HS-5 (cell line): ENCODE measurements at regions not wholly inside any gene's neighbourhood (a gene's known extent, or its start where the extent isn't known, plus 50 kb on each side); places are given as distances from the start of the nearest gene placed in this dataset.

Experiments used
- DNase-seq: peaks from one replicate; pipeline ENCODE4 v3.0.0-alpha.2; 2012; ENCODE audit warnings: low read depth

DNA sequence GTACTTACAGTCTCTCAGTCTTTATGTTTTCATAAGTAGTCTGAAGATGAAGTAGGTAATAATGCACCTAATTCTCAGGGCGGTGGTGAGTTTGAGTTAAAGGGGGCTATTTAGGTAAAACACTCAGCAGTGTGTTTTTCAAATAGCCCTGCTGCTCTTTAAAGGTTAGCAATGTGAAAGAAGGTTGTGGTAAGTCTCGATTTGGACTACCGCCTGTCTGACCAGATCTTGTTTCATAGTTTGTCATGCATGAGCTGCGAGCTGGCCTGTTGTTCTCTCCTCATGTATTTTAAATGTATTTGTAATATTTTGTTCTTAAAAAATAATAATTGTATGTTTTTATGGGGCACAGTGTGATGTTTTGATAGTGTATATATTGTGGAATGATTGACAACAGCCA, 340.2 kb downstream of the DHX35 start:
- no peak for DNase-seq

DNA sequence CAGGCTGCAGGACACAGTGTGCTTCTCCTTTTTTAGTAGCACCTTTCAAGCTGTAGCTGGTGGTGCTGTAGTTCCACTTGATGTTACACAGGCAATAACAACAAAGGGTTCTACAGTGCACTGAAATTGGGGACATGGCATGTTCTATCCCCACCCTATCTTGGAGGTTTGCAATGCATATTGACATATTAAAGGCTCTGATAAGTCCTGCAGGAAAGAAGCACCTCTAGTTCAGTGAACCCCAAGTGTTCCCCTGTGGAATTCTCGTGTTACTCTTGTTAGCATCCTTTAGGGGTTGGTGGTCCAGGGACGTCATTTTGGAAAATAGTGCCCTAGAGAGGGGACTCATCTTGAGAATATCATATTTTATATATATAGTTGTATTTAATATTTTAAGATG, 337.6 kb downstream of the DHX35 start:
- no peak for DNase-seq

DNA sequence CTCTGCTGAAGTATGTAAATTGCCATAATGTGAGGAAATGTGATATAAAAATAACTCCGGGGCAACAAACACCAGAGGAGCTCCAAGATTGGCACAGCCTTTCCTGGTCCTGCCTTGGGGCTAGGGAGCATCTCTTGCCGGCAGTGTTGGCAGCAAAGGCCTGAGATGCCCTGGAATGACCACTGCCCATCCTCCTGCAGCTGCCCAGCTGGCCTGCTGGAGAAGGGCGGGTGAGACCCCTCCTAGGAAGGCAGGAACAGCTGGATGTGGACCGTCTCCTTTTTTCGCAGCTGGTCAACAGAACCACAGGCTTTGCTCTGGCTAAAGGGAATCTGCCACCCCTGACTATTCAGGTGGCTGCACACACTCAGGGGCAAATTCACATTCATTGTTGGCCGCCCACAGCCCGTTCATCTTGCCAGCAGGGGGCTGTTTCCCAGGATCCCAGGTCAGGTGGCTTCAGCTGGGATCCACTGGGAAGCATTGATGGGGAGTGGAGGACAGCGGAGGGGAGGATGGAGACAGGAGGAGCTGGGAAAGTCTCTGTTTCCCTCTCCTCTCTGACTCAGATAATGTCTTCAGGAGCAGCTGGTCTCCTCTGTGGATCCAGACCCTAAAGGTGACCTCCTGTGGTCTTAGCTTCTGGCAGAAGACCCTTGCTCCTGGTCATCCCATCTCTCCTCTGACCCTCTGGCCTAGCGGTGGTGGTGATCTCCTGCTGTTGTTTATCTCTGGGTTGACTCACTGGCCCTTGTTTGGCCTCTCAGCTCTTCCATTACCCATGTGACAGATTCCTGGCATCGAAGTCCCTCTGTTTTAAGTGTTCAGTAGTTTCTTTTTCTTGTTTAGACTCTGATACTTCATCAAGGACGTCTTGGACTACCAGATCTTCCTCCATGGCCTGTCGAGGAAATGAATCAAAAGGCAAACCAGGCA, 336.7 kb downstream of the DHX35 start:
- DNase-seq = no peak

DNA sequence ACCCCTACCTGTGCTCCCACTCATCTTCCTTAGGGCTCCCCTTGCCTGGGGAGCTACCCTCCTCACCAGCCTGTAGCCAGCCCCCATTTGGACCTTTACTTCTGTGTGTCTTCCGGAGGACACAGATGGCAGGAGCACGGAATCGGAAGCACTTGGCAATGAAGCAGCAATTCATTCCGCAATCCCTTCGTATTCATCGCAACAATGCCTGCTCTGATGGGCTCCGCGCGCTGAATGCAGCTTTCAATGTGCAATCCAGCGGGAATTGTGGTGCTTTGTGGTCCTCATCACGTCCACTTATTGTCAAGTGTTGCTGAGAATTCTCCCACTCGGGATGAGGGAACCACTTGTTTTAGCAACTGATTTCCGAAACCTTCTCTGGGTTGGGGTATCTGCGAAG, 336.0 kb downstream of the DHX35 start:
- no peak for DNase-seq

DNA sequence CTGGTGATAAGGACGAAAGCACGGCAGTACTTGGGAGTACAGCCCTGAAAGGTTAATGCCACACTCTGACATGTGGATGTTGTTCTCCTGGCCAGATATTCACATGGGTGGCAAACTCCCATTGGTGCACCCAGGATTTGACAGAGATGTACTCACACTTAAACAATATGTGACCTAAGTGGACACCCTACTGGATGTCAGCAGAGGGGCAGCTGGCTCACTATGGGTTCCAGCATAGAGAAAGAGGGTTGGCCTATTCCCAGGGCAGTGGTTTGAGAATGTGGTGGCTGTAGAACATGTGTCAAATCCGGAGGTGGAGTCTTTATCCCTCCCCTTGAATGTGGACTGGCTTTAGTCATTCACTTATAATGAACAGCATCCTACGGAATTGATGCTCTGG, 333.2 kb downstream of the DHX35 start:
- DNase-seq = no peak

DNA sequence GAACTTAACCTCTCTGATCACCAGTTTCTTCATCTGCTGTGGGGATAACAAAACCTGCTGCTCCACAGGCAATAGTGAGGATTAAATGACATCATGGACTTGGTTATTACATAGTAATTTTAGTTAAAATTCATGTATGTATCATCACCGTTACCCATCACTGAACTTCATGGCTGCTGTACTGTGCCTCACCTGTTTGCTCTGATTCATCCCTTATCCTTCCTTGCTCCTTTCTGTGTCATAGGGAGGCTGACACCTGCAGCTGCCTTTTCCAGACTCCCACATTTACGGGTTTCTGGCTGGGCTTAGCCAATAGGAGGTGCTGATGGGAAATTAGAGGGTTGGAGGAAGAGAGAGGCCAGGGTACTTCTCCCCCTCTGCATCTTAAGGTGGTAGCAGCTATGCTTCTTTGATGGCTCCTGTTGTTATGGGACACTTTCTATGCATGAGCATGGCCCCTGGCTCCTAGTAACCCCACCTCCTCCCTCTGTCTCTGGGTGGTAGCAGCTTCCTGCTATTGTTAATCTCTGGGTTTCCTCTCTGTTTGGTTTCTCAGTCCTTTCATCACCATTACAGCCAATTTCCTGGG, 332.1 kb downstream of the DHX35 start:
- no peak for DNase-seq

DNA sequence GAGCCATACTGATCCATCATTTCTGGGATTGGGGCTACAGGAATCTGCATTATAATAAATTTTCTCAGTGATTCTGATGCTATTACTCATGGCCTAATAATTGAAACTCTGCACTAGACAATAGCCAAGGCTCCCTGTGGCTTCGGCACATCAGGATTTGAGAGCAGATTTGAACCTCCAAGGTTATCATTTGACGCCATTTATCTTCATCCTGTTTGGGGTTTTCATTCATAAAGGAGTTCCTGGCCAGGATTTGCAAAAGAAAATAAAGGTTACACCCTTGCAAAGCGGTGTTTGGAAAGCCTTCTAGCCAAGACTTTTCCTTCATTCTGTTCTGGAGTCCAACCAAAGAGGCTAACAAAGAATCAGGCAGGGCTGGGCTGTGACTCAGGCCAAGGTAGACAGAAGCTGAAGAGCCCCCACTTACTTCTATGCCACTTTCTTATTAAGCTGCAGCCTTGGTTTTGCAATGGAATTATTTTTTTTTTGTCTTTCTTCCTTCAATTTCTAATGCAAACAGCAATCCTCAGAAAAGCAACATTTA, 330.1 kb downstream of the DHX35 start:
- DNase-seq = no peak

DNA sequence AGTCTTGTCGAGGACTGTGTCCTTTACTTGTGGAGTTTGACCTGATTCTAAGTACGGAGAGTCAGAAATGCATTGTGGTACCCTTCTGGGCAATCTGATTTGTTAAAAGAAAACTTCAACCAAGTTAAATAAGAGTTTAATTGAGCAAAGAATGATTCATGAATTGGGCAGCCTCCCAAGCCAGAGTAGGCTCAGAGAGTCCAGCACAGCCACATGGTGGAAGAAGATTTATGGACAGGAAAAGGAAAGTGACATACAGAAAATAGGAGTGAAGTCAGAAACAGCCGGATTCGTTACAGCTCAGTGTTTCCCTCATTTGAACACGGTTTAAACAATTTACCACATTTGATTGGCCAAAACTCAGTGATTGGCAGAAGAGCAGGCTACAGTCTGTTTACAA, 329.2 kb downstream of the DHX35 start:
- DNase-seq = no peak

DNA sequence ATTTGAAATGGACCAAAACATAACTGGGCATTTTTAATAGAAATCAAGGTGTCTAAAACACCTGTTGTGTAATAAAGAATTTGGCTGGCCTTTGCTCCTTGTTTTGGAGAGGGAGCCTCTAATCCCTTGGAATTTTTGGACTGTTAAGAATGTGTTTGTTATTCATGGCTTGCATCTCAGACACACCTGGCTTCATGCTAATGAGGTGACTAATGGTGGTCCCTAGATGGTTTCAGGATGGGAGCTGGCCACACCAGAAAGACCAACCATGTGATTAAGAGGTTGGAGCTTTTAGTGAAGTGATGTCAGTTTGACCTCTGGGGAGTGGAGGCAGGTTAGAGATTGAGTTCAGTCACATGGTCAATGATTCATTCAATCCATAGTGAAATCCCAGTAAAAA, 328.4 kb downstream of the DHX35 start:
- DNase-seq = no peak

DNA sequence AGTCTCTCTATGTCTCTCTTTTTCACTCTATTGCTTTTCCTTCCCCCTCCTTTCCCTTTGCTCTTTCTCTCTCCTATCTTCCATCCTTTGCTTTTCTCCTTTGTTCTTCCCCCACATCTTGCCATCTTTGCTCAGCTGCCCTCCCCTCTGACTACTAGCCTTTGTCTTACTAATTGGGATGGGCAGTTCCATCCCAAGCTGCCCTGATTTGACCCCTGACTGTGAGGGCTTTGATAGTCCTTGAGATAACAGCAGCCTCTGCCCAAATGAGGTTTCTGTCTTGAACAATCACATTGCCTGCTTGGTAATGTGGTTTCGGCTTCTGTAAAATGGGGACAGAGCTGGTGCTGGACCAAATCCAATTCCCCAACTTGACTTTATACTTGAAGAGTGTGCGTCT, 327.7 kb downstream of the DHX35 start:
- DNase-seq = no peak

DNA sequence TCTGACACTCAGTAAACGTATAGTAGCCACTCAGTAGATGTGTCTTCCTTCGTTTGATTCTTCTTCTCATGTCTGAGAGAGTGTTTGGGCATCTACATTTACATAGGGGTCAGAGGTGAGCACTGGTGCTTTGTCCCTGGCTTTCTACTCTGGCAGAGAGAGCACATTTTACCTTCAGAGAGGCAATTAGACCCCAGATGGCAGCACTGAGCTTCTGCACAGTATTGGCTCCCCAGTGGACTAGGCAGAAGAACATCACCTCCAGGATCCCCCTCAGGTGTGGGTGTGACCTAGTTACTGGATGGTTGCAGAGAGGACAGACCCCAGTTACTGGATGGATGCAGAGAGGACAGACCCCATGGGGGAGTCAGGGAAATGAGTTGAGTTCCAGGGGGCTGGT, 327.2 kb downstream of the DHX35 start:
- no peak for DNase-seq

DNA sequence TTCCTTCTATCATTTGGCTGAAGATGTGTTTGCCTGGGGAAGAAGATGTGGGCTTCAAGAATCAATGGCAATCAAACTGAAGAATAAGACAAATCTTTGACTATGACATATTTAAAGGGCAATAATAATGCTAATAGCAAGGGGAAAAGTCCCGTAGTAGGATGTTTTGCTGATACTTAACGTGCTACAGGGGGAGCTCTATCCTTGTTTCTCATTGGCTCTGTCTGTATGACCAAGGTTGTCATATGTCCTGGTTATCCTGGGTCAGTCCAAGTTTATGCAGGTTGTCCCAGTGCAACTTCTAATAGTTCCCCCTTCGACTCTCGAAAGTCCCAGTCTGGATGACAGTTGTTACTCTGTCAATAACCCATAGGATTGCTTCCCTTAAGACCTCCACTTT, 321.3 kb downstream of the DHX35 start:
- DNase-seq = no peak

DNA sequence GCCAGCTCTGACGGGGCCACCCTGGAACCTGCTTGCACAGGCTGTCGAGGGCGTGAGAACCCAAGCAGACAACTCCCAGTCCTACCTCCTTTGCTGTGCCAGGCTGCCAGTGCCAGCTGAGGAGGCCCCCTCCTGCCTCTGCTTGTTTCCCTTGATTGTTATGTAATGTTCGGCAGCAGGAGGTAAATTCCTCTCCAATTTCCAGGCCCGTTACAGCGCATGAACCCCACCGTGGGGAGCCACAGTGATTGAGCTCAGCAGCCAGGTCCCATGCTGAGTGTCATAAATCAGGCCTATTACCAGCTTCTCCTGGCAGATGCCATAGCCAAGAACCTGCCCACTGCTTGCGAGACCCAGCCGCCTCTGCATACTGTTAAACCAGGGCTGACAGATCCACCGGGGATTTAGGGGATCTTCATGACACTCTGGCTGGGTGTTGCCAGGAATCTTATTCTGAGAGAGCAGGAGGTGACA, 320.5 kb downstream of the DHX35 start:
- no peak for DNase-seq

DNA sequence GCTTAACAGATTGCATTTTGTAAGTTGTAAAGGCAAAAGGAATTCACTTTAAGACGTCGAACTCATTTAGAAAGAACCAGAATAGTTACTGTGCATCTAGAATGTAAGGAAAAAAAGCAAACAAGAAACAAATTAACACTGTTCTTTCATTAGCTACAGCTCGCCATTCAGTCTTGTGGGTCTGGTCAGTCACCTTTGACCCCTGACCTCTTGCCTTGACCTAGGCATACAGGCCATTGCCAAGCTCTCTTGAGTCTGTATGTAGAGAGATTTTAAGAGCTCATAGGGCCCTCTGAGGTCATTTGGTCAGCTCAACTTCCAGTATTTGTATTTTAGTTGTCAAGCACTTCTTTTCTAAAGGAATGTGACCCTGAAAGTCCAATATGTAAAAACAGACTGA, 318.7 kb downstream of the DHX35 start:
- no peak for DNase-seq

DNA sequence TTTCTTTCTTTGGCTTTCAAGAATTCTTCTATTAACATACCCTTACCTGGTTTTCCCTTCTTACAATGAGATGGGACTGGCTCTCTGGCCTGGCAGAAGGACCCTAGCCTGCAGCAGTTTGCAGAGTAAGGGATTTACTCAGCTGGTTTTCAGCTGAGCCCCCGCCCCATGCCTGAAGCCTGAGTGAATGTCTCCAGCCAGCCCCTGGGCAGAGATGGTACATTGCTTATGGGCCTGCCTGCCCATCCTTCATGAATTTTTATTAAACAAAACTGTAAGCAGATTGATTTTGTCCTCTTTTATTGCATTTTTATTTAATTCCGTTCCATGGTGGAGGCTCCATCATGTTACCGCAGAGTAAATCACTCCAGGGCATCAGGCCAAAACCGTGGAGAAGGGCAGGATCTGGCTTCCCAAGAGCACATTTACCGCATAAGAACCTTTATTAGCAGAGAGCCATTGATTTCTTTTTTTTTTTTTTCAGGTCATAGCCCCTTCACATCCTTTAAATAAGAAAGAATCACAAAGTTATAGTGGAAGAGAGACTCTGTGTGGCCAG, 316.2 kb downstream of the DHX35 start:
- no peak for DNase-seq

DNA sequence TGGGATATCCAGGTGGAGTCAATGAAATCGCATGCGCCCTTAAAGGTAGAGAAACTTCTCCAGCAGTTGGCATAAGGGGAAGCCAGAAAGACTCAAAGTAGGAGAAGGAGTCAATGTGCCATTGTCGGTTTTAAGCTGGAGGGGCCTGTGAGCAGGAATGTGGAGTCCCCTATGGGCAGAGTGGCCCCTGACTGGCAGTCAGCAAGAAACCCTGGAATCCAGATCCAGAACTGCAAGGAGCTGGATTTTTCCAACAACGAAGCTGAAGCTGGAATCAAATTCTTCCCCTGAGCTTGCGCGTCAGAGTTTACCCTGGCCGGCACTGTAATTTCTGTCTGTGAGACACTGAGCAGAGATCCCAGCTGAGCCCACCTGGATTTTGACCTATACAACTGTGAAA, 315.0 kb downstream of the DHX35 start:
- DNase-seq = no peak

DNA sequence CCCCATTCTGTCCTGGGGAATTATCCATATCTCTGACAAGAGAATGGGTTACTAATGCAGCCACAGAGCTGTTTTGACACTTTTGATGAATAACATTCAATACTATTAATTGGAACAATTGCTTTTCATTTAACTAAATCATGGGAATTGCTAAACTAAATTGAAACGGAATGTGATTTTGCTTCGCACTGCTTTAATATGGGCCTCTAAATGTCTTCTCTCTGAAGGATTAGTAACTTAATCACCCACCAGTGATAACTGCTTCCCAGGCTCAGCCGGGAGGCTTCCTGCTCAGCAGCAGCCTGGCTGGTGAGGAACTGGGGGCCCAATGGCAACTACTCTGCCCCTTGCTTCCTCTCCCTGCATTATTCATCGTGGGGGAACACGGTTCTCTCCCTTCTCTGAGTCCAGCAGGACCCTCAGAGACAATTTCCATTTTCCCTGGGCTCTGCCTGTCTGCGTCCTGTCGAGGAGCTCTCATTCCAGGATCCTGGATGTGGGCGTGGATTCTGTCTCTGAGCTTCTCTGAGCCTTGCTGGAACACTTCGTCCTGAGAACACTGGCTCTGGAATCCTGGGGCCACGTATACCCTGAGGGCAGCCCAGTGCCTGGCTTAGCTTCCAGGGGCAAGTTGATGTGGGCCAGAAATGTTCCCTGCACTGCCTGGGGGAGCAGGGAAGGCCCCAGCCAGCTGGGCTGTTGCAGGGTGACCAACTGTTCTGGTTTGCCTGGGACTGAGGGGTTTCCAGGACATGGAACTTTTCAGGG, 308.9 kb downstream of the DHX35 start:
- no peak for DNase-seq

DNA sequence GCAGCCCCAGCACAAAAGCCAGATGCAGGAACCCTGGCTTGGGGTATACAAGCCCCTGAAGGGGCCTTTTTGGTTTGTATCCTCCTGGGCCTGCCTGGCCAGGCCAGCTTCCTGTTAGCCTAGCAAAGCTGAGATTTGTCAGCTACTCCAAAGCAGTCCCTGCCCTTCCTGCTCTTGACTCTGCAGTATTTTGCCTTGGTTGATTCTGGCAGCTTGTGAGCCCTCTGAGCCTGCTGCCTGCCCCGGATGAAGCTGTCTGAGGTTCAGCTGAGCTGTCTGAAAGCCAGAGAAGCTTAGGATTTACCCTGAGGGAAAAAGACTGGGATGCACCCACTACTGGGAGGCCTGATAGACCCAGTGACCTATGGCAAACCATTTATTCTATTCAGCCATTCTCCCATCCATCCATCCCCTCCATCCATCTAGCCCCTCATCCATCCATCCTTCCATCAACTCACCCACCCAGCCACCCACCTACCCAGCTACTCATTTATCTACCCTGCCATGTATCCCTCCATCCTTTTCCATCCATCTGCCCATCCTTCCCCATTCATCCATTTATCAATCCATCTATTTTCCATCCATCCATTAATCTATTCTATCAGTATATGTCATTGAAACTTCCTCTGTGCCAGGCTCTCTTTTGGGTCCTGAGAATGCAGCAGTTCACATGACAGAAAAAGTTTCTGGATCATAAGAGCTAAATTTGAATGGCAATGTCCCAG, 307.5 kb downstream of the DHX35 start:
- DNase-seq = no peak

DNA sequence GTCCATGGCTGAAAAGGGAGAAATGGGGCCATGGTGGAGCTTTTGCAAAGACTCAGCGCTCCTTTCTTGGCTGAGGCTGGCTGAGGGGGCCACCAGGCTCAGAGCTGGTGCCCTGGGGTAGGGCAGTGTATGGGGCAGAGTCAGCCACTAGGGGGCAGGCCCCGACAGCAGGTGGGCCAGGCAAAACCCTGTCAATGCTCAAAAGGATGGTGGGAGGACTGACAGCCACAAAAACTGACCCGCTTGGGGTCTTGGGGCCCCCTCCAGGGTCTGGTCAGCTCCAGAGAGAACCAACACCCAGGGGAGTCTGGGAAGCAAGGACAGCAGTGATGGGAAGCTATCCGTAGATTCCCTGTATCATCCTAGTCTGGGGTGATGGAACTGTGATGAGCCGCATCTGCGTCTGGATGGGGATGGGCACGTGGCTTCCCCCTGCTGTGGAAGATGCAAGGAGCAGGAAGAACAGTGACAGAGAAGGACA, 306.9 kb downstream of the DHX35 start:
- no peak for DNase-seq

DNA sequence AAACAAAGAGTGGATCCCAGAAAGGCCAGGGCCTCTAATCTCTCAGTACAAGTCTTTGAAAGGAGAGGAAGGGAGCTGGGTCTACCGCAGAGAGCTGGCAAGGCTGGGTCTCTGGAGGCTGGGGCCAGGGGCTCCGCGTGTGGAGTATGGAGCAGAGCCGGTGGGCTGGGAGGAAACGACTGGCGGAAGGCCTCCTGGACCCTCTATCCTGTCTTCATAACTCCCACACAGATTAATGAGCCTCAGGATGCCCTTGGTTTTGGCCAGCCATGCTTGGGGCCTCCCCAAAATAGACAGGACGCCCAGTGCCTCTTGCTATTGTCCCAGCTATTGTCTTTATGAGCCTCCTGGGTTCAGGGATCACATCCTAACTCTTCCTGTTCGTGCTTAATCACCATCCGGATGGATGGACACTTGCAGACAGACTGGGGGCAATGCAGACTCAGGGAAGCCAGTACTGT, 306.4 kb downstream of the DHX35 start:
- DNase-seq = no peak

DNA sequence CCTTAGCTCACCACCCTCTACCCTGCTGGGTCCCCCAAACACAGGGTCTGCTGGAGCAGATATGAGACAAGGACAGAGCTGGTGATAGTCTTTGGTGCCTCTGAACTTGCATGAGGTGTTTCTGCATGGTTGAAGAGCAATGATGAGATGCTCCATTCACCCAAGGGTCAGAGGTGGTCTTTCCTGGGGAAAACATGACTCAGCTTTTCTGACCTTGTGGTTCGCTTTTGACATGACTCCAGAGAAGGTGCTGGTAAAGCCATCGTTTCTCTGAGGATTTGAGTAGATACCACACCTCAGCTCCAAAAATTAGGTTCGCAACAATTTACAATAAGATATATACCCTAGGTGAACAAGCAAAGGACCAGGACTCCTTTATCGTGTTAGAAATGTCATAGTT, 304.8 kb downstream of the DHX35 start:
- no peak for DNase-seq
